ENCODE measurements at regions not wholly inside any gene's neighbourhood (a gene's known extent, or its start where the extent isn't known, plus 50 kb on each side); places are given as distances from the start of the nearest gene placed in this dataset.

- TF ChIP-seq ZNF143 (CRISPR knock-in tag; IDR thresholded peaks at IDR 0.05) (no peak), ZNF251 (CRISPR knock-in tag; IDR thresholded peaks at IDR 0.05) (no peak), TBL1XR1 (IDR thresholded peaks at IDR 0.05; ENCODE audit: borderline replicate concordance, low read length, partially characterized antibody) (no peak), PATZ1 (CRISPR knock-in tag; IDR thresholded peaks at IDR 0.05) (peak; percentile 64), ATRX (CRISPR knock-in tag; IDR thresholded peaks at IDR 0.05; ENCODE audit: borderline replicate concordance) (no peak), GATAD1 (CRISPR knock-in tag; IDR thresholded peaks at IDR 0.05) (peak; percentile 34; the same call in 1 of the 2 replicates), HOXA3 (CRISPR knock-in tag; IDR thresholded peaks at IDR 0.05) (no peak; the same call in 1 of the 2 replicates), SIX4 (CRISPR knock-in tag; IDR thresholded peaks at IDR 0.05) (0 out of 2 replicates have a peak, but pooled peaks have one; percentile 22), POLR2AphosphoS5 (IDR thresholded peaks at IDR 0.05; ENCODE audit: low read depth, low read length) (no peak), TIGD3 (CRISPR knock-in tag; IDR thresholded peaks at IDR 0.05; ENCODE audit: borderline replicate concordance) (no peak), YEATS4 (CRISPR knock-in tag; IDR thresholded peaks at IDR 0.05; ENCODE audit: borderline replicate concordance) (no peak), IRF2 (CRISPR knock-in tag; IDR thresholded peaks at IDR 0.05) (peak; percentile 78), REL (CRISPR knock-in tag; conservative IDR thresholded peaks at IDR 0.05) (no peak), MAFK (conservative IDR thresholded peaks at IDR 0.05 in 1 of 2, IDR thresholded peaks at IDR 0.05 in 1 of 2; ENCODE audit: low read length in 2 of 2) (no peak), SOX5 (CRISPR knock-in tag; IDR thresholded peaks at IDR 0.05; ENCODE audit: borderline replicate concordance) (peak; percentile 79), ZNF761 (CRISPR knock-in tag; conservative IDR thresholded peaks at IDR 0.05) (no peak), SMAD3 (CRISPR knock-in tag; IDR thresholded peaks at IDR 0.05) (no peak), ZKSCAN5 (CRISPR knock-in tag; IDR thresholded peaks at IDR 0.05) (no peak), NFYB (CRISPR knock-in tag; IDR thresholded peaks at IDR 0.05) (no peak), KLF9 (CRISPR knock-in tag; IDR thresholded peaks at IDR 0.05; ENCODE audit: low read depth) (no peak), PAXIP1 (CRISPR knock-in tag; conservative IDR thresholded peaks at IDR 0.05) (peak; percentile 50; the same call in 1 of the 2 replicates), TOPORS (CRISPR knock-in tag; IDR thresholded peaks at IDR 0.05) (no peak), PHB2 (IDR thresholded peaks at IDR 0.05; ENCODE audit: partially characterized antibody) (no peak), MTF1 (CRISPR knock-in tag; IDR thresholded peaks at IDR 0.05) (no peak), ETS1 (CRISPR knock-in tag; IDR thresholded peaks at IDR 0.05) (no peak)
Measured at GRCh38 chr17:14471052-14471451, 170.2 kb downstream of the HS3ST3B1 start (continued).

Data from HepG2 (cell line).